Cardiac muscle cell (in vitro differentiated cells and primary cell): ENCODE measurements at regions not wholly inside any gene's neighbourhood (a gene's known extent, or its start where the extent isn't known, plus 50 kb on each side); places are given as distances from the start of the nearest gene placed in this dataset.
"Not testable (repeated sequence)": the region's sequence is repeated elsewhere in the genome, so short reads cannot be mapped to it uniquely, and the experiment has no call there.

ENCODE experiments used
- DNase-seq, 2 donors: peaks; one replicate each; pipeline versions ENCODE4 v3.0.0 to v3.0.0-alpha.2; 2010 to 2017; ENCODE audit warnings: low read depth in 1 of 2, low spot score in 1 of 2
- H3K27ac ChIP-seq: fragments of 200-600 bp; sonication (generic); 2 replicates; pipeline ENCODE4 v1.5.1; 2016
- H3K27me3 ChIP-seq: fragments of 200-600 bp; sonication (generic); 2 replicates; pipeline ENCODE4 v1.6.0; 2016; ENCODE audit warnings: control low read depth
- H3K36me3 ChIP-seq: fragments of 200-600 bp; sonication (generic); 2 replicates; pipeline ENCODE4 v1.5.1; 2016; ENCODE audit warnings: control low read depth
- H3K4me1 ChIP-seq: fragments of 200-600 bp; sonication (generic); 2 replicates; pipeline ENCODE4 v1.8.1; 2017; ENCODE audit warnings: low read depth, mild to moderate bottlenecking, mixed run types
- H3K4me3 ChIP-seq: fragments of 200-600 bp; sonication (generic); 2 replicates; pipeline ENCODE4 v1.5.1; 2016; ENCODE audit warnings: mild to moderate bottlenecking
- H3K9me3 ChIP-seq: fragments of 200-600 bp; sonication (generic); 2 replicates; pipeline ENCODE4 v1.5.1; 2017; ENCODE audit warnings: low read depth, mild to moderate bottlenecking, control low read depth
- TF ChIP-seq, protein P1 (sequence below): IDR thresholded peaks from 2 replicates; pipeline ENCODE4 v1.5.1; 2012; ENCODE audit warnings: low read depth, mild to moderate bottlenecking, low read length

DNA sequence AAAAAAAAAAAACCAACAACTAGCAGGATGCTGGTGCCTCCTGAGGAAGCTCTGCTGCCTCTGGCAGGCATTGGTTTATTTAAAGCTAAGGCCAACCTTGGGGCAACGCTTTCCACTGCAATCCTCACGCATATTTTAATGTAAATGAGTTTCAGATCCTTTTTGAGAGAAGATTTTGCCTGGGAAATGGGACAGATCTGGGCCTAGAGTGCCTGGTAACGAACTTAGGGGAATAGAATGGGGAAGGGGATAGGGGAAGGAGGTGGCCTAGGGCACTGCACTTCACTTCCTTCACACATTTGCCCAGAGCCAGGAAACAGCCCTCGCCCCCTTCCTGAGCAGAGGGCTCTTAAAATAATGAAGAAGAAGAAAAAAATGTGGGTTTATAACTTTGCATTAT, 132.7 kb upstream of the TMEM170B start:
- Histone ChIP-seq H3K4me3 (no peak overlapping the region), H3K9me3 (no peaks in the 10 kb centered on the region), H3K27ac (no peak overlapping the region), H3K27me3 (no peaks in the 10 kb centered on the region), H3K4me1 (no peaks in the 10 kb centered on the region), H3K36me3 (no peaks in the 10 kb centered on the region)
- TF ChIP-seq, protein P1, sequence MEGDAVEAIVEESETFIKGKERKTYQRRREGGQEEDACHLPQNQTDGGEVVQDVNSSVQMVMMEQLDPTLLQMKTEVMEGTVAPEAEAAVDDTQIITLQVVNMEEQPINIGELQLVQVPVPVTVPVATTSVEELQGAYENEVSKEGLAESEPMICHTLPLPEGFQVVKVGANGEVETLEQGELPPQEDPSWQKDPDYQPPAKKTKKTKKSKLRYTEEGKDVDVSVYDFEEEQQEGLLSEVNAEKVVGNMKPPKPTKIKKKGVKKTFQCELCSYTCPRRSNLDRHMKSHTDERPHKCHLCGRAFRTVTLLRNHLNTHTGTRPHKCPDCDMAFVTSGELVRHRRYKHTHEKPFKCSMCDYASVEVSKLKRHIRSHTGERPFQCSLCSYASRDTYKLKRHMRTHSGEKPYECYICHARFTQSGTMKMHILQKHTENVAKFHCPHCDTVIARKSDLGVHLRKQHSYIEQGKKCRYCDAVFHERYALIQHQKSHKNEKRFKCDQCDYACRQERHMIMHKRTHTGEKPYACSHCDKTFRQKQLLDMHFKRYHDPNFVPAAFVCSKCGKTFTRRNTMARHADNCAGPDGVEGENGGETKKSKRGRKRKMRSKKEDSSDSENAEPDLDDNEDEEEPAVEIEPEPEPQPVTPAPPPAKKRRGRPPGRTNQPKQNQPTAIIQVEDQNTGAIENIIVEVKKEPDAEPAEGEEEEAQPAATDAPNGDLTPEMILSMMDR, result no peak
- no peak for DNase-seq

DNA sequence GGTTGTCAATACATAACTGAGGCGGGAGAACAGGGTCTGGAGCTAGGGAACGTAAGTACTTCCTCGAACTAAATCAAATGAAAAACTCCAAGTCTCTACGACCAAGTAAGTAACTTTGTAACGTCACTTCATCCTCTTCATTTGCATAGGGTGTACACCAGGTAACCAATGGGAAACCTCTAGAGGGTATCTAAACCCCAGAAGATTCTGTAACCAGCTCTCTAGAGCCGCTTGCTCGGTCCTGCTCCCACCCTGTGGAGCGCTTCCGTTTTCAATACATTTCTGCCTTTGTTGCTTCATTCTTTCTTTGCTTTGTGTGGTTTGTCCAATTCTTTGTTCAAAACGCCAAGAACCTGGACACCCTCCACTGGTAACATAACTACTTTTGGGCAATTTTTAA, 133.5 kb upstream of the TMEM170B start:
- Histone ChIP-seq H3K27me3 (no peaks in the 10 kb centered on the region), H3K4me3 (no peak overlapping the region), H3K4me1 (no peaks in the 10 kb centered on the region), H3K36me3 (no peaks in the 10 kb centered on the region), H3K9me3 (no peaks in the 10 kb centered on the region), H3K27ac (no peak overlapping the region)
- TF ChIP-seq, protein P1, result no peak
- DNase-seq, result no peak

DNA sequence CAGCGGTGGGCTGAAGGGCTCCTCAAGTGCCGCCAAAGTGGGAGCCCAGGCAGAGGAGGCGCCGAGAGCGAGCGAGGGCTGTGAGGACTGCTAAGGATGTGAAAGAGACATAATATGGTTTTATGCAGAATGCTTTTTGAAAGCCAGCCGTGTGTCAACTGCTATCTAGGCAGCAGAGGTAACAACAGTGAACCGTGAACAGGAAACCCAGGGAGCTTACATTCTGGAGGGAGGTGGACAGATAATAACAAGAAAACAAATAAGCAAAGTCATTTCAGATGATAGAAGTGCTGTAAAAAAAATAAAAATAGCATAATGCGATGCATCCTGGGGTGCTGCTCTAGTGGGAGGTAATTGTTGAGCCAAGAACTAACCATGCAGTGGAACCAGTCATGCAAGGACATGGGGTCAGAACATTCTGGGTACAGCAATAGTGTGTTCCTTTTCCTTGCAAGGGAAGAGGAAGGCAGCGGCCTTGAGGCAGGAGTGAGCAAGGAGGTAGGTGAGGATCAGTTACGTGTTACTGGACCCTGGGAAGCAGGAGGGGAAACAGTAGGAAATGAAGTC, 134.4 kb upstream of the TMEM170B start:
- Histone ChIP-seq H3K27me3 (no peaks in the 10 kb centered on the region), H3K4me3 (no peak overlapping the region), H3K9me3 (no peaks in the 10 kb centered on the region), H3K27ac (no peak overlapping the region), H3K36me3 (no peaks in the 10 kb centered on the region), H3K4me1 (no peaks in the 10 kb centered on the region)
- DNase-seq, result no peak
- TF ChIP-seq, protein P1, result no peak

DNA sequence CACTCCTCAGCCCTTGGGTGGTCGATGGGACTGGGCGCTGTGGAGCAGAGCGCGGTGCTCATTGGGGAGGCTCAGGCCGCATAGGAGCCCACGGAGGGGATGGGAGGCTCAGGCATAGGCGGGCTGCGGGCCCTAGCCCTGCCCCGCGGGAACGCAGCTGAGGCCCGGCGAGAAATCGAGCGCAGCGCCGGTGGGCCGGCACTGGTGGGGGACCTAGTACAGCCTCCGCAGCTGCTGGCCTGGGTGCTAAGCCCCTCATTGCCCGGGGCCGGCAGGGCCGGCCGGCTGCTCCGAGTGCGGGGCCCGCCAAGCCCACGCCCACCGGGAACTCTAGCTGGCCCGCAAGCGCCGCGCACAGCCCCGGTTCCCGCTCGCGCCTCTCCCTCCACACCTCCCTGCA, 135.0 kb upstream of the TMEM170B start:
- H3K27me3 ChIP-seq, H3K4me1 ChIP-seq, H3K9me3 ChIP-seq, H3K4me3 ChIP-seq, DNase-seq, H3K36me3 ChIP-seq, H3K27ac ChIP-seq: not testable (repeated sequence)

DNA sequence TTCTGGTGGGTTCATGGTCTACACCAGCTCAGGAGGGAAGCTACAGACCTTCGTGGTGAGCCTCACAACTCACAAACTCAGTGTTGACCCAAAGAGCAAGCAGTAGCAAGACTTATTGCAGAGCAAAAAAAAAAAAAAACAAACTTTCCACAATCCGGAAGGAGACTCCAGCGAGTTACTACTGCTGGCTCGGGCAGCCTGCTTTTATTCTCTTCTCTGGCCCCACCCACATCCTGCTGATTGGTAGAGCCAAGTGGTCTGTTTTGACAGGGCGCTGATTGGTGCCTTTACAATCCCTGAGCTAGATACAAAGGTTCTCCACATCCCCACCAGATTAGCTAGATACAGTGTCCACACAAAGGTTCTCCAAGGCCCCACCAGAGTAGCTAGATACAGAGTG, 135.6 kb upstream of the TMEM170B start:
- H3K9me3 ChIP-seq, H3K27ac ChIP-seq, H3K36me3 ChIP-seq, H3K27me3 ChIP-seq, H3K4me1 ChIP-seq, DNase-seq, H3K4me3 ChIP-seq: not testable (repeated sequence)

DNA sequence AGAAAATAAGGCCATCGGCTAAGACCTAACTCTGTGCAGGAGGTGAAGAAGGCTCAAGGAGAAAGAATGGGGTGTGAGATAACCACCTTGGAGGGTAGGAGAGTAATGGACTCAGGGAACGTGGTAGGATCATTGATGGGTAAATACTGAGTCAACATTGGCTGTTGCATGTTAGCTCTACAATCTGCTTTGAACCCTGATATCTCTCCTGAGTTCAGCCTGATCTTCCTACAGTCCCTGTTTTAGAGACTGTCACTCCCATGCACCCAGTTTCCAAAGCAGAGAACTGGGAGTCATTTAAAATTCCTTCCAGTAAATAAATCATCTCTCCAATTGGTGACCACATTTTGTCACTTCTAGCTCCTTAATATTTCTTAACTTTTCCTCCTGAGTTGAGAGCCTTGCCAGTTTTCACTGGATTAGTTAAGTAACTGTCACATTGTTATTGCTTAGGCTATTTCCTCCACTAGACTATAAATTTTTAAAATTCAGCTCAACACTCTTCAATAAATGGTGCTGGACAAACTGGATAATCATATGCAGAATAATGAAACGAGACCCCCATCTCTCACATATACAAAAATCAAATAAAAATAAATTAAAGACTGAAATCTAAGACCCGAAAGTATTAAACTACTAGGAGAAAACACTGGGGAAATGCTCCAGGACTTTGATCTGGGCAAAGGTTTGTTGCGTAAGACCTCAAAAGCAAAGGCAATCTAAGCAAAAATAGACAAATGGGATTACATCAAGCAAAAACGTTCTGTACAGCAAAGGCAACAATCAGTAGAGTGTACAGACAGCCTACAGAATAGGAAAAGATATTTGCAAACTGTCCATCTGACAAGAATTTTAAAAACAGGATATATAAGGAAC, 138.9 kb upstream of the TMEM170B start:
- Histone ChIP-seq H3K27me3 (no peaks in the 10 kb centered on the region), H3K27ac (no peak overlapping the region), H3K4me1 (no peaks in the 10 kb centered on the region), H3K36me3 (no peaks in the 10 kb centered on the region), H3K4me3 (no peak overlapping the region), H3K9me3 (no peaks in the 10 kb centered on the region)
- TF ChIP-seq, protein P1, result no peak
- DNase-seq, result peak in 1 of 2 donors; percentile 36
